Panc1 (cell line): ENCODE measurements at regions not wholly inside any gene's neighbourhood (a gene's known extent, or its start where the extent isn't known, plus 50 kb on each side); places are given as distances from the start of the nearest gene placed in this dataset.

ENCODE experiments used
- ATAC-seq: fragments of 200-7000 bp; cut with Tn5 transposase; 2 replicates; pipeline ENCODE4 v1.9.1; 2020; ENCODE audit warnings: mild to moderate bottlenecking, moderate library complexity
- BruUV-seq: library from RNA; stranded (reverse); fragments of 400-500 nt; replicated peaks from 2 replicates; lab custom pipeline; 2021; lab: Mats Ljungman, UMichigan
- CTCF ChIA-PET: fragments of 300-600 bp; sonication (Branson Sonifier 250); formaldehyde crosslinking; loops from one replicate; lab custom pipeline; 2022; ENCODE audit warnings: antibody characterized with exemption; lab: Charles Lee
- POLR2A ChIA-PET: fragments of 300-600 bp; sonication (Branson Sonifier 250); formaldehyde crosslinking; loops from one replicate; lab custom pipeline; 2022; ENCODE audit warnings: antibody characterized with exemption; lab: Charles Lee
- DNase-seq: peaks from one replicate; pipeline ENCODE4 v3.0.0-alpha.2; 2010; ENCODE audit warnings: low read depth, low spot score
- H3K27ac ChIP-seq: 2 replicates; pipeline ENCODE4 v1.5.1; 2011; ENCODE audit warnings: mild to moderate bottlenecking, low read length, inconsistent platforms
- H3K27me3 ChIP-seq: fragments of 200-500 bp; sonication (Bioruptor generic); 2 replicates; pipeline ENCODE4 v1.6.0; 2014; ENCODE audit warnings: low read length, inconsistent platforms; ENCODE audit not compliant: control insufficient read depth, insufficient read depth
- H3K36me3 ChIP-seq: fragments of 200-500 bp; sonication (Bioruptor generic); 2 replicates; pipeline ENCODE4 v1.5.1; 2014; ENCODE audit warnings: inconsistent platforms, mild to moderate bottlenecking, low read length, moderate library complexity; ENCODE audit not compliant: control insufficient read depth, insufficient read depth
- H3K4me1 ChIP-seq: 2 replicates; pipeline ENCODE4 v1.5.1; 2011; ENCODE audit warnings: inconsistent platforms, mild to moderate bottlenecking, low read length, moderate library complexity; ENCODE audit not compliant: control insufficient read depth, insufficient read depth
- H3K4me3 ChIP-seq, 2 experiments: 2 replicates each; pipeline ENCODE4 v1.5.1; 2011 to 2012; ENCODE audit warnings: low read depth in 2 of 2, low read length in 2 of 2, mild to moderate bottlenecking in 2 of 2, inconsistent platforms in 1 of 2, moderate library complexity in 1 of 2
- H3K9me3 ChIP-seq: fragments of 200-500 bp; sonication (Bioruptor generic); 2 replicates; pipeline ENCODE4 v1.5.1; 2014; ENCODE audit warnings: low read depth, mild to moderate bottlenecking, inconsistent platforms, low read length, moderate library complexity; ENCODE audit not compliant: control insufficient read depth, insufficient read depth
- POLR2AphosphoS5 ChIP-seq: IDR thresholded peaks from 2 replicates; pipeline ENCODE4 v1.6.1; 2012; ENCODE audit warnings: mild to moderate bottlenecking, low read depth, low read length, moderate library complexity
- SIN3A ChIP-seq: IDR thresholded peaks from 2 replicates; pipeline ENCODE4 v1.6.1; 2012; ENCODE audit warnings: low read depth, mild to moderate bottlenecking, low read length, moderate library complexity, borderline replicate concordance; ENCODE audit not compliant: insufficient read depth
- TCF7L2 ChIP-seq: IDR thresholded peaks from 2 replicates; pipeline ENCODE4 v1.6.1; 2011; ENCODE audit warnings: mild to moderate bottlenecking, low read depth, low read length, inconsistent platforms
- in situ Hi-C: cut with HindIII; loops from 2 replicates; pipeline ENCODE4 v1.10.0; 2016; ENCODE audit warnings: low sequenced_read_pairs, low pct_unique_long_range_greater_than_20kb
- intact Hi-C: fragments of 100-400 bp; cut with micrococcal nuclease; formaldehyde crosslinking; loops from one replicate; pipeline ENCODE4 v1.10.0; 2022; ENCODE audit not compliant: unreplicated experiment
- TF ChIP-seq, protein P1 (sequence below): fragments of 450-650 bp; IDR thresholded peaks from 2 replicates; pipeline ENCODE4 v1.5.1; 2017; ENCODE audit warnings: mild to moderate bottlenecking
- TF ChIP-seq, protein P2 (sequence below), 2 experiments: IDR thresholded peaks; 2 replicates each; pipeline ENCODE4 v1.6.1; 2011 to 2012; ENCODE audit warnings: low read depth in 2 of 2, control low read depth in 1 of 2, low read length in 1 of 2, mild to moderate bottlenecking in 1 of 2, moderate library complexity in 1 of 2; ENCODE audit not compliant: insufficient read depth in 1 of 2

DNA sequence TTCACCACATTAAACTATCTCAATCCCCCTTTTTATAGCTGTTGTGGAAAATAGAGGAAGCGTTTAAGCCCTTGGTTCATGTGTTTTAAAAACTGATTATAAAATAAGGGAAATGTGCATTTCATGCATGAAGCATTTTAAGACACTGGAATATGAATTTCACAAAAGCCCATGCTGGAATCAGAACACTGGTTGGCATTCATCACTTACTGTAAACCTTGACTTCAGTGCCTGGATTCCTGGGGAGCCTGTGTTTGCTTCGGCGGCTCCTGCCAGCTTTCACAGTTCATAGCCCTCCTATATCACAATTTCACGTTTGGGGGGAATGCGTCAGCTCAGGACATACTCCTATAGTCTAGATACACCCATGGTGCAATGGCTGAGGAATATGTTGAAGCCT lies 336.9 kb downstream of the INSIG2 start:
- POLR2A ChIA-PET, result no interaction called here
- Histone ChIP-seq H3K4me1 (no peaks in the 10 kb centered on the region), H3K27me3 (no peaks in the 10 kb centered on the region), H3K36me3 (no peaks in the 10 kb centered on the region), H3K9me3 (no peaks in the 10 kb centered on the region), H3K4me3 (no peak overlapping the region), H3K27ac (no peak overlapping the region)
- CTCF ChIA-PET, result no interaction called here
- ATAC-seq, result no peak
- intact Hi-C loops, result no loop called here
- in situ Hi-C loops, result no loop called here
- DNase-seq, result no peak
- no peak for TF ChIP-seq POLR2AphosphoS5
- no peak for TF ChIP-seq TCF7L2
- TF ChIP-seq, protein P1, sequence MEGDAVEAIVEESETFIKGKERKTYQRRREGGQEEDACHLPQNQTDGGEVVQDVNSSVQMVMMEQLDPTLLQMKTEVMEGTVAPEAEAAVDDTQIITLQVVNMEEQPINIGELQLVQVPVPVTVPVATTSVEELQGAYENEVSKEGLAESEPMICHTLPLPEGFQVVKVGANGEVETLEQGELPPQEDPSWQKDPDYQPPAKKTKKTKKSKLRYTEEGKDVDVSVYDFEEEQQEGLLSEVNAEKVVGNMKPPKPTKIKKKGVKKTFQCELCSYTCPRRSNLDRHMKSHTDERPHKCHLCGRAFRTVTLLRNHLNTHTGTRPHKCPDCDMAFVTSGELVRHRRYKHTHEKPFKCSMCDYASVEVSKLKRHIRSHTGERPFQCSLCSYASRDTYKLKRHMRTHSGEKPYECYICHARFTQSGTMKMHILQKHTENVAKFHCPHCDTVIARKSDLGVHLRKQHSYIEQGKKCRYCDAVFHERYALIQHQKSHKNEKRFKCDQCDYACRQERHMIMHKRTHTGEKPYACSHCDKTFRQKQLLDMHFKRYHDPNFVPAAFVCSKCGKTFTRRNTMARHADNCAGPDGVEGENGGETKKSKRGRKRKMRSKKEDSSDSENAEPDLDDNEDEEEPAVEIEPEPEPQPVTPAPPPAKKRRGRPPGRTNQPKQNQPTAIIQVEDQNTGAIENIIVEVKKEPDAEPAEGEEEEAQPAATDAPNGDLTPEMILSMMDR, result no peak
- TF ChIP-seq SIN3A, result no peak
- TF ChIP-seq, protein P2, sequence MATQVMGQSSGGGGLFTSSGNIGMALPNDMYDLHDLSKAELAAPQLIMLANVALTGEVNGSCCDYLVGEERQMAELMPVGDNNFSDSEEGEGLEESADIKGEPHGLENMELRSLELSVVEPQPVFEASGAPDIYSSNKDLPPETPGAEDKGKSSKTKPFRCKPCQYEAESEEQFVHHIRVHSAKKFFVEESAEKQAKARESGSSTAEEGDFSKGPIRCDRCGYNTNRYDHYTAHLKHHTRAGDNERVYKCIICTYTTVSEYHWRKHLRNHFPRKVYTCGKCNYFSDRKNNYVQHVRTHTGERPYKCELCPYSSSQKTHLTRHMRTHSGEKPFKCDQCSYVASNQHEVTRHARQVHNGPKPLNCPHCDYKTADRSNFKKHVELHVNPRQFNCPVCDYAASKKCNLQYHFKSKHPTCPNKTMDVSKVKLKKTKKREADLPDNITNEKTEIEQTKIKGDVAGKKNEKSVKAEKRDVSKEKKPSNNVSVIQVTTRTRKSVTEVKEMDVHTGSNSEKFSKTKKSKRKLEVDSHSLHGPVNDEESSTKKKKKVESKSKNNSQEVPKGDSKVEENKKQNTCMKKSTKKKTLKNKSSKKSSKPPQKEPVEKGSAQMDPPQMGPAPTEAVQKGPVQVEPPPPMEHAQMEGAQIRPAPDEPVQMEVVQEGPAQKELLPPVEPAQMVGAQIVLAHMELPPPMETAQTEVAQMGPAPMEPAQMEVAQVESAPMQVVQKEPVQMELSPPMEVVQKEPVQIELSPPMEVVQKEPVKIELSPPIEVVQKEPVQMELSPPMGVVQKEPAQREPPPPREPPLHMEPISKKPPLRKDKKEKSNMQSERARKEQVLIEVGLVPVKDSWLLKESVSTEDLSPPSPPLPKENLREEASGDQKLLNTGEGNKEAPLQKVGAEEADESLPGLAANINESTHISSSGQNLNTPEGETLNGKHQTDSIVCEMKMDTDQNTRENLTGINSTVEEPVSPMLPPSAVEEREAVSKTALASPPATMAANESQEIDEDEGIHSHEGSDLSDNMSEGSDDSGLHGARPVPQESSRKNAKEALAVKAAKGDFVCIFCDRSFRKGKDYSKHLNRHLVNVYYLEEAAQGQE (IDR thresholded peaks at IDR 0.05; ENCODE audit: insufficient read depth in 1 of 2, low read depth in 2 of 2, low read length in 1 of 2), result no peak
- BruUV-seq, result no TSS peak

DNA sequence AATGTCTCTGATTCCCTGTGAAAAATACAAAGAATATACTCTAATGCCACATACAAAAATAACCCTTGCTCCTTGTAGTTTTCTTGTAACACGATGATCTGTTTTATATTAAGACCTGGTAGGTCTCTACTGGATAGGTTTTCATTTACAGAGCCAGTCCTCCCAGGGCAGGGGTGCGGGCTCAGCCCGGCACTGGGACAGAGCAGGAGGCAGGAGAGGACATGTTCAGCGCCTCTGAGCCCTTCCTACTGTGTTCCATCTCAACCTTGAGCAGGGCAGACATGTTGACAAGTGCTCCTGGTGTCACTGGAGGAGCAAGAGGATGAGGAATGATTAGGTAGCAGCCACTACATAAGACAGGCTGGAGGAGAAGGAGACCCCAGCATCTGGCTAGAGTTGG lies 335.5 kb downstream of the INSIG2 start:
- no TSS peak for BruUV-seq
- DNase-seq, result no peak
- H3K27me3 ChIP-seq, result no peaks in the 10 kb centered on the region
- no peak for TF ChIP-seq POLR2AphosphoS5
- TF ChIP-seq, protein P1, result no peak
- no peak for TF ChIP-seq SIN3A
- no peak for TF ChIP-seq TCF7L2
- TF ChIP-seq, protein P2 (IDR thresholded peaks at IDR 0.05; ENCODE audit: insufficient read depth in 1 of 2, low read depth in 2 of 2, low read length in 1 of 2), result no peak
- H3K36me3 ChIP-seq, result no peaks in the 10 kb centered on the region
- H3K27ac ChIP-seq, result no peak overlapping the region
- in situ Hi-C loops, result no loop called here
- intact Hi-C loops, result no loop called here
- no peaks in the 10 kb centered on the region for H3K9me3 ChIP-seq
- CTCF ChIA-PET, result no interaction called here
- POLR2A ChIA-PET, result no interaction called here
- H3K4me3 ChIP-seq, result no peak overlapping the region
- H3K4me1 ChIP-seq, result no peaks in the 10 kb centered on the region
- ATAC-seq, result no peak
